ENCODE measurements at regions not wholly inside any gene's neighbourhood (a gene's known extent, or its start where the extent isn't known, plus 50 kb on each side); places are given as distances from the start of the nearest gene placed in this dataset.
A peak's percentile ranks its signal among the peaks of the same experiment; 100 is the strongest.
"Not testable (repeated sequence)": the region's sequence is repeated elsewhere in the genome, so short reads cannot be mapped to it uniquely, and the experiment has no call there.

DNA sequence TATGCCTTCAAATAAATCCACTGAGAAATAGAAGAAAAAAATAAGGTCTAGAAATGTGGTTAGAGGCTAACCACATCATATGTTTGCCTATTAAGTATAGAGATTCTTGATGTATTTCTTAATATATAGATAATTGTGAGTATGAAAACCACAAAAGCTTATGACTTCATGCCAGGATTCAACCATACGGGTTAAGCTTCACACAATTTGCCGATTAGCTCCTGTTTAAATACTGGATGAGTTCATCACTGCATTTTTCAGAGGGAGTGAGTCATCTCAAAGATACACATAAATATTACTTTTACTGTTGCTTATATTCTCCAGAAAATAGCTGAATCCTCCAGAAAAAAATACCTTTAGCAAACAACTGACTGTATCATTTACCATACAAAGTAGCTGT lies 79.6 kb downstream of the RPL10L start:
- CTCF ChIA-PET, result no interaction called here
- H3K4me1 ChIP-seq (ENCODE audit: insufficient read depth, low read length, poor library complexity, severe bottlenecking), result no peaks in the 10 kb centered on the region
- H3K4me3 ChIP-seq (ENCODE audit: low read depth, low read length, poor library complexity, severe bottlenecking), result no peak overlapping the region
- H3K9me3 ChIP-seq (ENCODE audit: low read depth, low read length, poor library complexity, severe bottlenecking), result no peaks in the 10 kb centered on the region
- intact Hi-C loops (cut with micrococcal nuclease; ENCODE audit: unreplicated experiment), result no loop called here
- POLR2A ChIA-PET (ENCODE audit: low non-redundant PET), result no interaction called here
- no TSS peak for BruUV-seq (replicated peaks)
- no peak for TF ChIP-seq EZH2 (IDR thresholded peaks at IDR 0.05; ENCODE audit: borderline replicate concordance, low read depth, low read length, poor library complexity, severe bottlenecking)
- TF ChIP-seq, protein P1, sequence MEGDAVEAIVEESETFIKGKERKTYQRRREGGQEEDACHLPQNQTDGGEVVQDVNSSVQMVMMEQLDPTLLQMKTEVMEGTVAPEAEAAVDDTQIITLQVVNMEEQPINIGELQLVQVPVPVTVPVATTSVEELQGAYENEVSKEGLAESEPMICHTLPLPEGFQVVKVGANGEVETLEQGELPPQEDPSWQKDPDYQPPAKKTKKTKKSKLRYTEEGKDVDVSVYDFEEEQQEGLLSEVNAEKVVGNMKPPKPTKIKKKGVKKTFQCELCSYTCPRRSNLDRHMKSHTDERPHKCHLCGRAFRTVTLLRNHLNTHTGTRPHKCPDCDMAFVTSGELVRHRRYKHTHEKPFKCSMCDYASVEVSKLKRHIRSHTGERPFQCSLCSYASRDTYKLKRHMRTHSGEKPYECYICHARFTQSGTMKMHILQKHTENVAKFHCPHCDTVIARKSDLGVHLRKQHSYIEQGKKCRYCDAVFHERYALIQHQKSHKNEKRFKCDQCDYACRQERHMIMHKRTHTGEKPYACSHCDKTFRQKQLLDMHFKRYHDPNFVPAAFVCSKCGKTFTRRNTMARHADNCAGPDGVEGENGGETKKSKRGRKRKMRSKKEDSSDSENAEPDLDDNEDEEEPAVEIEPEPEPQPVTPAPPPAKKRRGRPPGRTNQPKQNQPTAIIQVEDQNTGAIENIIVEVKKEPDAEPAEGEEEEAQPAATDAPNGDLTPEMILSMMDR (conservative IDR thresholded peaks at IDR 0.05; ENCODE audit: low read depth, low read length), result no peak
- no peaks in the 10 kb centered on the region for H3K36me3 ChIP-seq (ENCODE audit: insufficient read depth, low read length, poor library complexity, severe bottlenecking)
- no peaks in the 10 kb centered on the region for H3K27me3 ChIP-seq (replicated peaks; ENCODE audit: insufficient read depth, low read depth, low read length, poor library complexity)
- no peak overlapping the region for H3K27ac ChIP-seq (ENCODE audit: low read depth, low read length, poor library complexity, severe bottlenecking)
- peak; percentile 43 for DNase-seq (ENCODE audit: low spot score)

DNA sequence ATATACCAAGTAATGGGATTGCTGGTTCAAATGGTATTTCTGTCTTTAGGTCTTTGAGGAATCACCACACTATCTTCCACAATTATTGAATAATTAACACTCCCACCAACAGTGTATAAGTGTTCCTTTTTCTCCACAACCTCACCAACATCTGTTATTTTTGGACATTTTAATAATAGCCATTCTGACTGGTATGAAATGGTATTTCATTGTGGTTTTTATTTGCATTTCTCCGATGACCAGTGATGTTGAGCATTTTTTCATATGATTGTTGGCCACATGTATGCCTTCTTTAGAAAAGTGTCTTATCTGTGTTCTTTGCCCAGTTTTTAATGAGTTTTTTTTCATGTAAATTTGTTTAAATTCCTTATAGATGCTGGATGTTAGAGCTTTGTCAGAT lies 83.4 kb downstream of the RPL10L start:
- CTCF ChIA-PET; intact Hi-C loops (cut with micrococcal nuclease; ENCODE audit: unreplicated experiment); H3K4me1 ChIP-seq (ENCODE audit: insufficient read depth, low read length, poor library complexity, severe bottlenecking); POLR2A ChIA-PET (ENCODE audit: low non-redundant PET); BruUV-seq (replicated peaks); DNase-seq (ENCODE audit: low spot score); H3K27me3 ChIP-seq (replicated peaks; ENCODE audit: insufficient read depth, low read depth, low read length, poor library complexity); H3K27ac ChIP-seq (ENCODE audit: low read depth, low read length, poor library complexity, severe bottlenecking); H3K36me3 ChIP-seq (ENCODE audit: insufficient read depth, low read length, poor library complexity, severe bottlenecking); H3K4me3 ChIP-seq (ENCODE audit: low read depth, low read length, poor library complexity, severe bottlenecking); H3K9me3 ChIP-seq (ENCODE audit: low read depth, low read length, poor library complexity, severe bottlenecking): not testable (repeated sequence)

DNA sequence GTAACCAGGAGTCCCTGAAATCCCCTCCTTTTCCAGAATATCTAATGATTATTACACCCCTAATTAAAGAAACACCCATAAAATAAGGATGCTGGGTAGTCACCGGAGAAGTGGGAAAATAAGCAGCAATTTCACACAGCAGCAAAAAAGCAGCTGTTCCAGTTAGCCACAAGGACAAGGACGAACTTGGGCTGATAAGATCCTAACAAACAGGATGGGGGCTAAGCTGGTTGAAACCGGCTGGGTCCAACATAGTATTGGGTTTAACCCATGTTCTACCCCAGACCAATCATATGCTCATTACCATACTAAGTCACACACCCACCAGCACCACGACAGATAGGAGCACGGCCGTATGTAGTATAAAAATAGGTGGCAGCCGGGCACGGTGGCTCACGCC lies 100.7 kb downstream of the RPL10L start:
- no peaks in the 10 kb centered on the region for H3K4me1 ChIP-seq (ENCODE audit: insufficient read depth, low read length, poor library complexity, severe bottlenecking)
- H3K27ac ChIP-seq (ENCODE audit: low read depth, low read length, poor library complexity, severe bottlenecking), result no peak overlapping the region
- ChIA-PET CTCF (no interaction called here), POLR2A (ENCODE audit: low non-redundant PET) (no interaction called here)
- peaks cover 5% of the 10 kb centered on the region for H3K9me3 ChIP-seq (ENCODE audit: low read depth, low read length, poor library complexity, severe bottlenecking)
- no peaks in the 10 kb centered on the region for H3K27me3 ChIP-seq (replicated peaks; ENCODE audit: insufficient read depth, low read depth, low read length, poor library complexity)
- BruUV-seq (replicated peaks), result no TSS peak
- no peak for DNase-seq (ENCODE audit: low spot score)
- intact Hi-C loops (cut with micrococcal nuclease; ENCODE audit: unreplicated experiment), result no loop called here
- H3K36me3 ChIP-seq (ENCODE audit: insufficient read depth, low read length, poor library complexity, severe bottlenecking), result no peaks in the 10 kb centered on the region
- TF ChIP-seq EZH2 (IDR thresholded peaks at IDR 0.05; ENCODE audit: borderline replicate concordance, low read depth, low read length, poor library complexity, severe bottlenecking), result no peak
- TF ChIP-seq, protein P1 (conservative IDR thresholded peaks at IDR 0.05; ENCODE audit: low read depth, low read length), result no peak
- H3K4me3 ChIP-seq (ENCODE audit: low read depth, low read length, poor library complexity, severe bottlenecking), result no peak overlapping the region

DNA sequence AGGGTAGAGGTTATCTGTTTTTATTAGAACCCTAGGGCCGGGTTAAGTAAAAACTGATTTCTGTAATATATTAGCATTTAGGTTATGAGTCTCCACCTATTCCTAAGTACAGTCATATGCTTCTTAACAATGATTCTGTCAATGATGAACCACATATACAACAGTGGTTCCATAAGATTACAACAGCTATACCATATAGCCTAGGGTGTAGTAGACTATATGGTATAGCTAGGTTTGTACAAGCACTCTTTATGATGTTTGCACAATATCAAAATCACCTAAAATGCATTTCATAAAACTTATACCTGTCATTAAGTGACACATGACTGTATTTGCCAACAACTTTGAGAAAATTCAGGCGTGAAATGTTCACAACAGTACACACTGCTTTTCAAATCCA lies 110.6 kb downstream of the RPL10L start:
- no peak for TF ChIP-seq EZH2 (IDR thresholded peaks at IDR 0.05; ENCODE audit: borderline replicate concordance, low read depth, low read length, poor library complexity, severe bottlenecking)
- TF ChIP-seq, protein P1 (conservative IDR thresholded peaks at IDR 0.05; ENCODE audit: low read depth, low read length), result no peak
- peaks cover 11% of the 10 kb centered on the region for H3K27me3 ChIP-seq (replicated peaks; ENCODE audit: insufficient read depth, low read depth, low read length, poor library complexity)
- BruUV-seq (replicated peaks), result no TSS peak
- intact Hi-C loops (cut with micrococcal nuclease; ENCODE audit: unreplicated experiment), result no loop called here
- no peak overlapping the region for H3K4me3 ChIP-seq (ENCODE audit: low read depth, low read length, poor library complexity, severe bottlenecking)
- no peaks in the 10 kb centered on the region for H3K36me3 ChIP-seq (ENCODE audit: insufficient read depth, low read length, poor library complexity, severe bottlenecking)
- H3K27ac ChIP-seq (ENCODE audit: low read depth, low read length, poor library complexity, severe bottlenecking), result no peak overlapping the region
- no peak for DNase-seq (ENCODE audit: low spot score)
- CTCF ChIA-PET, result no interaction called here
- no peaks in the 10 kb centered on the region for H3K9me3 ChIP-seq (ENCODE audit: low read depth, low read length, poor library complexity, severe bottlenecking)
- POLR2A ChIA-PET (ENCODE audit: low non-redundant PET), result no interaction called here
- H3K4me1 ChIP-seq (ENCODE audit: insufficient read depth, low read length, poor library complexity, severe bottlenecking), result no peaks in the 10 kb centered on the region

Measured in A673 (cell line).